Neural progenitor cell (in vitro differentiated cells): ENCODE measurements at regions not wholly inside any gene's neighbourhood (a gene's known extent, or its start where the extent isn't known, plus 50 kb on each side); places are given as distances from the start of the nearest gene placed in this dataset.
"Not testable (repeated sequence)": the region's sequence is repeated elsewhere in the genome, so short reads cannot be mapped to it uniquely, and the experiment has no call there.

ENCODE experiments used
- DNase-seq: peaks from one replicate; pipeline ENCODE4 v3.0.0-alpha.2; 2016; ENCODE audit warnings: low spot score
- H2AFZ ChIP-seq: fragments of 200-600 bp; sonication (generic); replicated peaks from 2 replicates; pipeline ENCODE4 v1.6.1; 2016; ENCODE audit warnings: antibody characterized with exemption
- H3F3A ChIP-seq: fragments of 200-600 bp; sonication (generic); 2 replicates; pipeline ENCODE4 v1.6.1; 2016; ENCODE audit warnings: antibody characterized with exemption, low read depth
- H3K27ac ChIP-seq: fragments of 200-600 bp; sonication (generic); 2 replicates; pipeline ENCODE4 v1.5.1; 2016; ENCODE audit warnings: mild to moderate bottlenecking
- H3K27me3 ChIP-seq: fragments of 200-600 bp; sonication (generic); 2 replicates; pipeline ENCODE4 v1.6.1; 2016; ENCODE audit warnings: mild to moderate bottlenecking, moderate library complexity
- H3K36me3 ChIP-seq: fragments of 200-600 bp; sonication (generic); 2 replicates; pipeline ENCODE4 v1.5.1; 2016
- H3K4me1 ChIP-seq: fragments of 200-600 bp; sonication (generic); 2 replicates; pipeline ENCODE4 v1.6.1; 2016; ENCODE audit warnings: mixed run types
- H3K4me2 ChIP-seq: fragments of 200-600 bp; sonication (generic); 2 replicates; pipeline ENCODE4 v1.6.1; 2016
- H3K4me3 ChIP-seq: fragments of 200-600 bp; sonication (generic); 2 replicates; pipeline ENCODE4 v1.5.1; 2016
- H3K79me2 ChIP-seq: fragments of 200-600 bp; sonication (generic); 2 replicates; pipeline ENCODE4 v1.6.1; 2016; ENCODE audit warnings: low read depth
- H3K9ac ChIP-seq: fragments of 200-600 bp; sonication (generic); 2 replicates; pipeline ENCODE4 v1.6.1; 2016
- H3K9me3 ChIP-seq: fragments of 200-600 bp; sonication (generic); 2 replicates; pipeline ENCODE4 v1.5.1; 2016; ENCODE audit warnings: low read depth
- H4K20me1 ChIP-seq: fragments of 200-600 bp; sonication (generic); 2 replicates; pipeline ENCODE4 v1.6.1; 2016; ENCODE audit warnings: low read depth
- H3K27ac Mint-ChIP-seq: 3 replicates; pipeline ENCODE4 v1.8.0; 2021; ENCODE audit warnings: mixed read lengths
- H3K27me3 Mint-ChIP-seq: 2 replicates; pipeline ENCODE4 v1.8.0; 2022; ENCODE audit warnings: low read depth, mild to moderate bottlenecking, inconsistent platforms, moderate library complexity, mixed read lengths; ENCODE audit not compliant: insufficient read depth
- H3K36me3 Mint-ChIP-seq: 3 replicates; pipeline ENCODE4 v1.8.0; 2021; ENCODE audit warnings: mixed read lengths
- H3K4me1 Mint-ChIP-seq: 3 replicates; pipeline ENCODE4 v1.8.0; 2021; ENCODE audit warnings: mixed read lengths
- H3K4me3 Mint-ChIP-seq: 3 replicates; pipeline ENCODE4 v1.8.0; 2021; ENCODE audit warnings: mild to moderate bottlenecking, moderate library complexity, mixed read lengths
- H3K9me3 Mint-ChIP-seq: 3 replicates; pipeline ENCODE4 v1.8.0; 2020; ENCODE audit warnings: mixed read lengths
- CTCF ChIP-seq: fragments of 200-600 bp; sonication (generic); IDR thresholded peaks from 2 replicates; pipeline ENCODE4 v1.5.1; 2017; ENCODE audit warnings: antibody characterized with exemption, mild to moderate bottlenecking
- EZH2 ChIP-seq: fragments of 200-600 bp; sonication (generic); IDR thresholded peaks from 2 replicates; pipeline ENCODE4 v1.6.1; 2017; ENCODE audit warnings: antibody characterized with exemption, mild to moderate bottlenecking, moderate library complexity
- EZH2phosphoT487 ChIP-seq: fragments of 200-600 bp; sonication (generic); IDR thresholded peaks from 2 replicates; pipeline ENCODE4 v1.6.1; 2017; ENCODE audit warnings: antibody characterized with exemption

GRCh38 chr2:133871545-133872209 lies 303.4 kb upstream of the NCKAP5 start:
- TF ChIP-seq EZH2phosphoT487 (no peak), EZH2 (no peak), CTCF (no peak)
- Mint-ChIP-seq H3K27ac (no peak overlapping the region), H3K27me3 (peaks cover 2% of the 10 kb centered on the region), H3K9me3 (peaks cover 3% of the 10 kb centered on the region), H3K36me3 (no peaks in the 10 kb centered on the region), H3K4me3 (no peak overlapping the region), H3K4me1 (no peaks in the 10 kb centered on the region)
- Histone ChIP-seq H2AFZ (no peak overlapping the region), H3K4me3 (no peak overlapping the region), H3K4me1 (no peaks in the 10 kb centered on the region), H3K36me3 (no peaks in the 10 kb centered on the region), H3K27me3 (no peaks in the 10 kb centered on the region), H4K20me1 (no peaks in the 10 kb centered on the region), H3K4me2 (no peak overlapping the region), H3K79me2 (no peaks in the 10 kb centered on the region), H3K27ac (no peak overlapping the region), H3F3A (no peaks in the 10 kb centered on the region), H3K9me3 (no peaks in the 10 kb centered on the region), H3K9ac (no peak overlapping the region)
- DNase-seq: no peak

GRCh38 chr2:133878326-133878725 lies 310.1 kb upstream of the NCKAP5 start:
- Histone ChIP-seq H3K36me3 (no peaks in the 10 kb centered on the region), H3K27ac (no peak overlapping the region), H3K4me3 (no peak overlapping the region), H3K79me2 (no peaks in the 10 kb centered on the region), H2AFZ (no peak overlapping the region), H3K9me3 (no peaks in the 10 kb centered on the region), H3K4me2 (no peak overlapping the region), H3K9ac (no peak overlapping the region), H4K20me1 (no peaks in the 10 kb centered on the region), H3K27me3 (no peaks in the 10 kb centered on the region), H3F3A (no peaks in the 10 kb centered on the region), H3K4me1 (no peaks in the 10 kb centered on the region)
- no peak for DNase-seq
- peaks cover 2% of the 10 kb centered on the region for H3K27me3 Mint-ChIP-seq
- no peaks in the 10 kb centered on the region for H3K36me3 Mint-ChIP-seq
- no peak overlapping the region for H3K4me3 Mint-ChIP-seq
- no peak for TF ChIP-seq EZH2phosphoT487
- no peak for TF ChIP-seq EZH2
- TF ChIP-seq CTCF: no peak
- H3K4me1 Mint-ChIP-seq: no peaks in the 10 kb centered on the region
- H3K27ac Mint-ChIP-seq: no peak overlapping the region
- H3K9me3 Mint-ChIP-seq: no peaks in the 10 kb centered on the region

GRCh38 chr2:133879703-133880102 lies 311.4 kb upstream of the NCKAP5 start:
- no peak overlapping the region for H3K27ac Mint-ChIP-seq
- Histone ChIP-seq H3K9me3 (no peaks in the 10 kb centered on the region), H3K79me2 (no peaks in the 10 kb centered on the region), H3K36me3 (no peaks in the 10 kb centered on the region), H3K9ac (no peak overlapping the region), H3K4me1 (no peaks in the 10 kb centered on the region), H3F3A (no peaks in the 10 kb centered on the region), H3K27me3 (no peaks in the 10 kb centered on the region), H2AFZ (no peak overlapping the region), H4K20me1 (no peaks in the 10 kb centered on the region), H3K4me3 (no peak overlapping the region), H3K27ac (no peak overlapping the region), H3K4me2 (no peak overlapping the region)
- no peak for TF ChIP-seq EZH2
- H3K4me1 Mint-ChIP-seq: no peaks in the 10 kb centered on the region
- H3K4me3 Mint-ChIP-seq: no peak overlapping the region
- H3K36me3 Mint-ChIP-seq: no peaks in the 10 kb centered on the region
- H3K27me3 Mint-ChIP-seq: peaks cover 4% of the 10 kb centered on the region
- H3K9me3 Mint-ChIP-seq: no peaks in the 10 kb centered on the region
- DNase-seq: no peak

- H3K36me3 ChIP-seq, H3K36me3 Mint-ChIP-seq, DNase-seq, H3K9me3 ChIP-seq, H3K9me3 Mint-ChIP-seq, H3K27ac ChIP-seq, H3F3A ChIP-seq, H3K9ac ChIP-seq, H3K79me2 ChIP-seq, H3K4me1 Mint-ChIP-seq, H3K4me2 ChIP-seq, H3K27ac Mint-ChIP-seq, H3K4me3 ChIP-seq, H4K20me1 ChIP-seq, H3K4me3 Mint-ChIP-seq, H2AFZ ChIP-seq, H3K27me3 Mint-ChIP-seq, H3K4me1 ChIP-seq, H3K27me3 ChIP-seq: not testable (repeated sequence)
Measured at GRCh38 chr2:133882159-133882558, 313.9 kb upstream of the NCKAP5 start.
